ENCODE measurements at regions not wholly inside any gene's neighbourhood (a gene's known extent, or its start where the extent isn't known, plus 50 kb on each side); places are given as distances from the start of the nearest gene placed in this dataset.

DNA sequence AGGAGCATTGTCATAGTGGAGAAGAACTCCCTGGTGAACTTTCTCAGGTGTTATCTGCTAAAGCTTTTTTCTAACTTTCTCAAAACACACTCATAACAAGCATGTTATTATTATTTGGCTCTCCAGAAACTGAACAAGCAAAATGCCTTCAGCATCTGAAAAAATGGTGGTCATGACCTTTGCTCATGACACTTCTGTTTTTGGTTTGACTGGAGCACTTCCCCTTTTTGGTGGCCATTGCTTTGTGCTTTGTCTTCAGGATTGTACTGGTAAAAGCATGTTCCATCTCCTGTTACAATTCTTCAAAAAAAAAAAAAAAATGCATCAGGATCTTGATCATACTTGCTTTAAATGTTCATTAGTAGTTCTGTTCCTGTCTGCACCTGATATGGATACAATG is 1241.6 kb upstream of the USP15 start:
- H3K9me3 ChIP-seq (ENCODE audit: control insufficient read depth, insufficient read depth, low read length): peaks cover 9% of the 10 kb centered on the region
- H3K4me3 ChIP-seq (ENCODE audit: low read depth, low read length): no peak overlapping the region
- no peak overlapping the region for H3K27ac ChIP-seq (ENCODE audit: low read depth, low read length)
- POLR2A ChIA-PET: no interaction called here
- no peak for DNase-seq (ENCODE audit: low read depth, low spot score)
- CTCF ChIA-PET: no interaction called here
- H3K27me3 ChIP-seq (ENCODE audit: control insufficient read depth, insufficient read depth, low read length): no peaks in the 10 kb centered on the region
- TF ChIP-seq, protein P1, sequence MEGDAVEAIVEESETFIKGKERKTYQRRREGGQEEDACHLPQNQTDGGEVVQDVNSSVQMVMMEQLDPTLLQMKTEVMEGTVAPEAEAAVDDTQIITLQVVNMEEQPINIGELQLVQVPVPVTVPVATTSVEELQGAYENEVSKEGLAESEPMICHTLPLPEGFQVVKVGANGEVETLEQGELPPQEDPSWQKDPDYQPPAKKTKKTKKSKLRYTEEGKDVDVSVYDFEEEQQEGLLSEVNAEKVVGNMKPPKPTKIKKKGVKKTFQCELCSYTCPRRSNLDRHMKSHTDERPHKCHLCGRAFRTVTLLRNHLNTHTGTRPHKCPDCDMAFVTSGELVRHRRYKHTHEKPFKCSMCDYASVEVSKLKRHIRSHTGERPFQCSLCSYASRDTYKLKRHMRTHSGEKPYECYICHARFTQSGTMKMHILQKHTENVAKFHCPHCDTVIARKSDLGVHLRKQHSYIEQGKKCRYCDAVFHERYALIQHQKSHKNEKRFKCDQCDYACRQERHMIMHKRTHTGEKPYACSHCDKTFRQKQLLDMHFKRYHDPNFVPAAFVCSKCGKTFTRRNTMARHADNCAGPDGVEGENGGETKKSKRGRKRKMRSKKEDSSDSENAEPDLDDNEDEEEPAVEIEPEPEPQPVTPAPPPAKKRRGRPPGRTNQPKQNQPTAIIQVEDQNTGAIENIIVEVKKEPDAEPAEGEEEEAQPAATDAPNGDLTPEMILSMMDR (IDR thresholded peaks at IDR 0.05; ENCODE audit: low read depth, low read length): no peak

- POLR2A ChIA-PET: no interaction called here
- TF ChIP-seq, protein P1 (IDR thresholded peaks at IDR 0.05; ENCODE audit: low read depth, low read length): no peak
- Histone ChIP-seq H3K9me3 (ENCODE audit: control insufficient read depth, insufficient read depth, low read length) (peaks cover 10% of the 10 kb centered on the region), H3K27me3 (ENCODE audit: control insufficient read depth, insufficient read depth, low read length) (no peaks in the 10 kb centered on the region), H3K4me3 (ENCODE audit: low read depth, low read length) (no peak overlapping the region), H3K27ac (ENCODE audit: low read depth, low read length) (no peak overlapping the region)
- CTCF ChIA-PET: no interaction called here
- DNase-seq (ENCODE audit: low read depth, low spot score): no peak
Observed at GRCh38 chr12:61023231-61023630, 1237.0 kb upstream of the USP15 start.

DNA sequence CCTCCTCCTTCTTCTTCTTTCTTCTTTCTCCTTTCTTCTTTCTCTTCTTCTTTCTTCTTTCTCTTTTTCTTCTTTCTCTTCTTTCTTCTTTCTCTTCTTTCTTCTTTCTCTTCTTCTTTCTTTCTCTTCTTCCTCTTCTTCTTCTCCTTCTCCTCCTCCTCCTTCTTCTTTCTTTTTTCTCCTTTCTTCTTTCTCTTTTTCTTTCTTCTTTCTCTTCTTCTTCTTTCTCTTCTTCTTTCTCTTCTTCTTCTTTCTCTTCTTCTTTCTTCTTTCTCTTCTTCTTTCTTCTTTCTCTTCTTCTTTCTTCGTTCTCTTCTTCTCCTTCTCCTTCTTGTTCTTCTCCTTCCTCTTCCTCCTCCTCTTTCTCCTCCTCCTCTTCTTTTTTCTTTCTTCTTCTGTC is 1230.7 kb upstream of the USP15 start:
- Histone ChIP-seq H3K27me3 (ENCODE audit: control insufficient read depth, insufficient read depth, low read length) (no peaks in the 10 kb centered on the region), H3K4me3 (ENCODE audit: low read depth, low read length) (no peak overlapping the region), H3K27ac (ENCODE audit: low read depth, low read length) (no peak overlapping the region), H3K9me3 (ENCODE audit: control insufficient read depth, insufficient read depth, low read length) (no peaks in the 10 kb centered on the region)
- no peak for DNase-seq (ENCODE audit: low read depth, low spot score)
- POLR2A ChIA-PET: no interaction called here
- TF ChIP-seq, protein P1 (IDR thresholded peaks at IDR 0.05; ENCODE audit: low read depth, low read length): no peak
- CTCF ChIA-PET: no interaction called here

DNA sequence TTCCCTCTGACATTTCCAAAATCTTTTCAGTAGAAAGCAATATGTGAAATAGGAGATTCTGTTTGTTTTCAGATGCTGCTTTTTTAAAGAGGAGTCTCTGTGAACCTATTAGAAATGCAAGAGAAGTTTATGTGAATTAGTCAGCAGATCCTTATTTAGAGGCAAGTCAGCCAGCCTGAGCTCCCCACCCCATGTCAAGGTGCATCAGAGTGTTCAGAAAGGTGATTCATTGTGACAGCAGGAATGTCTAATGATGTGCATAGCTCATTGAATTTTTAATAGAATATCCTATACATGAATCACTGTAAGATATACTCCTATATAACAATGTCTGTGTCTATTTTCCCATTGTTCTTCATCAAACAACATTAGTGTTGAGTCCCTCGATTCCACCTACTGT is 1222.4 kb upstream of the USP15 start:
- ChIA-PET CTCF (no interaction called here), POLR2A (no interaction called here)
- TF ChIP-seq, protein P1 (IDR thresholded peaks at IDR 0.05; ENCODE audit: low read depth, low read length): no peak
- Histone ChIP-seq H3K27me3 (ENCODE audit: control insufficient read depth, insufficient read depth, low read length) (no peaks in the 10 kb centered on the region), H3K9me3 (ENCODE audit: control insufficient read depth, insufficient read depth, low read length) (no peaks in the 10 kb centered on the region), H3K4me3 (ENCODE audit: low read depth, low read length) (no peak overlapping the region), H3K27ac (ENCODE audit: low read depth, low read length) (no peak overlapping the region)
- DNase-seq (ENCODE audit: low read depth, low spot score): no peak

DNA sequence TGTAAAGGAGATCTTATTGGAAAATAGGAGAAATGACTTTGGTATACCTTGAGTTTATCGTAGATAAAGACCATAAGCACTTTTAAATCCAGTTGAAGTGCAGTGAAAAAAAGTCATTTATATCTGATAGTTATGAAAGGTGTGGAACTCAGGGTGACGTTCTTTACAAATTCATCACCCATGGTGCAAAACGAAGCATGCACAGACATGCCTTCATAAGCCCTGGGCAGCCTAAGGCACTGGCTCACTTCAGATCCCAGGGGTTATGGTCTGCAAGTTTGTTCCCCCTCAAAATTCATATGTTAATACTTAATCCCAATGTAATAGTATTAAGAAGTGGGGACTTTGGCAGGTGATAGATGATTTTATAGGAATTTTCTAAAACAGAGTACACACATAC is 1216.4 kb upstream of the USP15 start:
- H3K27me3 ChIP-seq (ENCODE audit: control insufficient read depth, insufficient read depth, low read length): no peaks in the 10 kb centered on the region
- H3K27ac ChIP-seq (ENCODE audit: low read depth, low read length): no peak overlapping the region
- H3K9me3 ChIP-seq (ENCODE audit: control insufficient read depth, insufficient read depth, low read length): no peaks in the 10 kb centered on the region
- no peak overlapping the region for H3K4me3 ChIP-seq (ENCODE audit: low read depth, low read length)
- TF ChIP-seq, protein P1 (IDR thresholded peaks at IDR 0.05; ENCODE audit: low read depth, low read length): no peak
- ChIA-PET POLR2A (no interaction called here), CTCF (no interaction called here)
- DNase-seq (ENCODE audit: low read depth, low spot score): no peak
